WTC11 (cell line): ENCODE measurements at regions not wholly inside any gene's neighbourhood (a gene's known extent, or its start where the extent isn't known, plus 50 kb on each side); places are given as distances from the start of the nearest gene placed in this dataset.
"Not testable (repeated sequence)": the region's sequence is repeated elsewhere in the genome, so short reads cannot be mapped to it uniquely, and the experiment has no call there.

Experiments used
- ATAC-seq: fragments of 200-7000 bp; cut with Tn5 transposase; 2 replicates; pipeline ENCODE4 v1.10.0; 2021; ENCODE audit warnings: mild to moderate bottlenecking, moderate library complexity
- CTCF ChIA-PET: fragments of 300-600 bp; sonication (Branson Sonifier 250); formaldehyde crosslinking; loops from one replicate; lab custom pipeline; 2021; ENCODE audit warnings: antibody characterized with exemption; lab: Charles Lee
- POLR2A ChIA-PET: fragments of 350-600 bp; sonication (Branson Sonifier 250); formaldehyde crosslinking; loops from one replicate; lab custom pipeline; 2021; ENCODE audit warnings: antibody characterized with exemption; lab: Charles Lee
- DNase-seq: peaks from one replicate; pipeline ENCODE4 v3.0.0; 2021; ENCODE audit warnings: low spot score
- H3K27ac Mint-ChIP-seq: 2 replicates; pipeline ENCODE4 v1.8.0; 2021; ENCODE audit warnings: mixed read lengths
- H3K27me3 Mint-ChIP-seq: 2 replicates; pipeline ENCODE4 v1.8.0; 2021; ENCODE audit warnings: low read depth, mild to moderate bottlenecking, moderate library complexity, mixed read lengths
- H3K36me3 Mint-ChIP-seq: 2 replicates; pipeline ENCODE4 v1.8.0; 2021; ENCODE audit warnings: mixed read lengths
- H3K4me1 Mint-ChIP-seq: 2 replicates; pipeline ENCODE4 v1.8.0; 2022; ENCODE audit warnings: mixed read lengths
- H3K4me3 Mint-ChIP-seq: 2 replicates; pipeline ENCODE4 v1.8.0; 2021; ENCODE audit warnings: mild to moderate bottlenecking, moderate library complexity, mixed read lengths
- H3K9me3 Mint-ChIP-seq: 2 replicates; pipeline ENCODE4 v1.8.0; 2021; ENCODE audit warnings: mixed read lengths
- CREM ChIP-seq: sonication (generic); formaldehyde crosslinking; IDR thresholded peaks from 2 replicates; pipeline ENCODE4 v1.8.1; 2022; ENCODE audit warnings: mild to moderate bottlenecking, missing genetic modification reagents, moderate library complexity
- ELF4 ChIP-seq: sonication (generic); formaldehyde crosslinking; IDR thresholded peaks from 2 replicates; pipeline ENCODE4 v1.8.1; 2022; ENCODE audit warnings: low read depth, mild to moderate bottlenecking, moderate library complexity, missing genetic modification reagents
- FOXJ3 ChIP-seq: sonication (generic); formaldehyde crosslinking; IDR thresholded peaks from 2 replicates; pipeline ENCODE4 v1.9.0; 2021; ENCODE audit warnings: missing genetic modification reagents, mild to moderate bottlenecking, borderline replicate concordance
- FOXP1 ChIP-seq: sonication (generic); formaldehyde crosslinking; IDR thresholded peaks from 2 replicates; pipeline ENCODE4 v1.8.0; 2022; ENCODE audit warnings: missing genetic modification reagents, mild to moderate bottlenecking, moderate library complexity, borderline replicate concordance
- GABPB1 ChIP-seq: sonication (generic); formaldehyde crosslinking; IDR thresholded peaks from 2 replicates; pipeline ENCODE4 v1.8.1; 2023; ENCODE audit warnings: mild to moderate bottlenecking, missing genetic modification reagents
- IRF2 ChIP-seq: sonication (generic); formaldehyde crosslinking; IDR thresholded peaks from 2 replicates; pipeline ENCODE4 v1.8.0; 2022; ENCODE audit warnings: low read depth, missing genetic modification reagents, borderline replicate concordance
- JUN ChIP-seq: sonication (generic); formaldehyde crosslinking; IDR thresholded peaks from 2 replicates; pipeline ENCODE4 v1.8.0; 2023; ENCODE audit warnings: mild to moderate bottlenecking, missing genetic modification reagents
- NFATC4 ChIP-seq: fragments of 250-450 bp; sonication (Bioruptor Pico); IDR thresholded peaks from 2 replicates; pipeline ENCODE4 v1.9.0; 2021; ENCODE audit warnings: mild to moderate bottlenecking
- NR1H2 ChIP-seq: sonication (generic); formaldehyde crosslinking; IDR thresholded peaks from 2 replicates; pipeline ENCODE4 v1.9.0; 2021; ENCODE audit warnings: mild to moderate bottlenecking, moderate library complexity, missing genetic modification reagents
- NR2C2 ChIP-seq: sonication (generic); formaldehyde crosslinking; IDR thresholded peaks from 2 replicates; pipeline ENCODE4 v1.8.0; 2022; ENCODE audit warnings: mild to moderate bottlenecking, missing genetic modification reagents
- NR3C1 ChIP-seq: sonication (generic); formaldehyde crosslinking; conservative IDR thresholded peaks from 2 replicates; pipeline ENCODE4 v1.8.1; 2023; ENCODE audit warnings: low read depth, mild to moderate bottlenecking, missing genetic modification reagents
- PRRX2 ChIP-seq: fragments of 250-450 bp; sonication (Bioruptor Pico); IDR thresholded peaks from 2 replicates; pipeline ENCODE4 v1.8.0; 2021; ENCODE audit warnings: mild to moderate bottlenecking
- RELA ChIP-seq: sonication (generic); formaldehyde crosslinking; IDR thresholded peaks from 2 replicates; pipeline ENCODE4 v1.8.1; 2022; ENCODE audit warnings: missing genetic modification reagents, mild to moderate bottlenecking, borderline replicate concordance
- RORB ChIP-seq: fragments of 250-450 bp; sonication (Bioruptor Pico); IDR thresholded peaks from 2 replicates; pipeline ENCODE4 v1.9.0; 2021; ENCODE audit warnings: mild to moderate bottlenecking
- SP1 ChIP-seq: sonication (generic); formaldehyde crosslinking; conservative IDR thresholded peaks from 2 replicates; pipeline ENCODE4 v1.8.1; 2022; ENCODE audit warnings: missing genetic modification reagents
- ZNF138 ChIP-seq: sonication (generic); formaldehyde crosslinking; conservative IDR thresholded peaks from 2 replicates; pipeline ENCODE4 v1.8.1; 2022; ENCODE audit warnings: mild to moderate bottlenecking, moderate library complexity, missing genetic modification reagents
- ZNF232 ChIP-seq: sonication (generic); formaldehyde crosslinking; IDR thresholded peaks from 2 replicates; pipeline ENCODE4 v1.8.0; 2022; ENCODE audit warnings: mild to moderate bottlenecking, missing genetic modification reagents
- ZNF396 ChIP-seq: fragments of 250-450 bp; sonication (Bioruptor Pico); IDR thresholded peaks from 2 replicates; pipeline ENCODE4 v1.8.0; 2021; ENCODE audit warnings: mild to moderate bottlenecking, moderate library complexity, borderline replicate concordance
- ZNF423 ChIP-seq: fragments of 250-450 bp; sonication (Bioruptor Pico); IDR thresholded peaks from 2 replicates; pipeline ENCODE4 v2.1.2; 2022; ENCODE audit warnings: mild to moderate bottlenecking, moderate library complexity
- ZNF671 ChIP-seq: fragments of 250-450 bp; sonication (Bioruptor Pico); IDR thresholded peaks from 2 replicates; pipeline ENCODE4 v1.8.0; 2021; ENCODE audit warnings: mild to moderate bottlenecking
- TF ChIP-seq, protein P1 (sequence below): sonication (generic); formaldehyde crosslinking; IDR thresholded peaks from 2 replicates; pipeline ENCODE4 v1.8.1; 2022; ENCODE audit warnings: low read depth, missing genetic modification reagents, borderline replicate concordance
- TF ChIP-seq, protein P2 (sequence below): sonication (generic); formaldehyde crosslinking; IDR thresholded peaks from 2 replicates; pipeline ENCODE4 v1.8.1; 2023; ENCODE audit warnings: mild to moderate bottlenecking, missing genetic modification reagents, moderate library complexity
- TF ChIP-seq, protein P3 (sequence below): fragments of 250-450 bp; sonication (Bioruptor Pico); IDR thresholded peaks from 2 replicates; pipeline ENCODE4 v1.9.0; 2021; ENCODE audit warnings: mild to moderate bottlenecking, borderline replicate concordance
- TF ChIP-seq, protein P4 (sequence below): fragments of 250-450 bp; sonication (Bioruptor Pico); IDR thresholded peaks from 2 replicates; pipeline ENCODE4 v2.1.2; 2022; ENCODE audit warnings: mild to moderate bottlenecking, moderate library complexity
- TF ChIP-seq, protein P5 (sequence below): sonication (generic); formaldehyde crosslinking; IDR thresholded peaks from 2 replicates; pipeline ENCODE4 v1.8.0; 2023; ENCODE audit warnings: missing genetic modification reagents, mild to moderate bottlenecking, borderline replicate concordance

DNA sequence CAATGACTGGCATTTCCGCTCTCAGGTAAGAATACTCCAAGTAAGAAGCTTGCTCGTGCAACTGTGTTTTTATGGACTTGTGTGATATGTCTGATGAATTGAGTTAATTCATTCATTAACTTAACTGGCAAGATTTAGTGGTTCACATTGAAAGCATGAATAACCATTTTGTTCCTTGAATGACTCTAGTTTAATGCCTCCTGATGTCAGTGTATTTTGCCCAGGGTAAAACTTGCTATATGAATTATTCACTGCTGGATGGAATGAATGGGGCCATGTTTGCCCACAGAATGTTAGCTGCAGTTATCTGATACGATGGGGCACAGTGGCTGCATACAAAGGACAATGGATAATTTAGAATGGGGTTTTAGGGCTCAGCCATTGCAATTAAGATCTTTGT, 124.1 kb downstream of the ZNF365 start (continued):
- TF ChIP-seq, protein P1, sequence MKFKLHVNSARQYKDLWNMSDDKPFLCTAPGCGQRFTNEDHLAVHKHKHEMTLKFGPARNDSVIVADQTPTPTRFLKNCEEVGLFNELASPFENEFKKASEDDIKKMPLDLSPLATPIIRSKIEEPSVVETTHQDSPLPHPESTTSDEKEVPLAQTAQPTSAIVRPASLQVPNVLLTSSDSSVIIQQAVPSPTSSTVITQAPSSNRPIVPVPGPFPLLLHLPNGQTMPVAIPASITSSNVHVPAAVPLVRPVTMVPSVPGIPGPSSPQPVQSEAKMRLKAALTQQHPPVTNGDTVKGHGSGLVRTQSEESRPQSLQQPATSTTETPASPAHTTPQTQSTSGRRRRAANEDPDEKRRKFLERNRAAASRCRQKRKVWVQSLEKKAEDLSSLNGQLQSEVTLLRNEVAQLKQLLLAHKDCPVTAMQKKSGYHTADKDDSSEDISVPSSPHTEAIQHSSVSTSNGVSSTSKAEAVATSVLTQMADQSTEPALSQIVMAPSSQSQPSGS (CRISPR knock-in tag) = no peak
- no peak for TF ChIP-seq SP1 (CRISPR knock-in tag)
- no peak for TF ChIP-seq ZNF671 (CRISPR knock-in tag)
- TF ChIP-seq PRRX2 (CRISPR knock-in tag) = no peak
- TF ChIP-seq FOXP1 = no peak

DNA sequence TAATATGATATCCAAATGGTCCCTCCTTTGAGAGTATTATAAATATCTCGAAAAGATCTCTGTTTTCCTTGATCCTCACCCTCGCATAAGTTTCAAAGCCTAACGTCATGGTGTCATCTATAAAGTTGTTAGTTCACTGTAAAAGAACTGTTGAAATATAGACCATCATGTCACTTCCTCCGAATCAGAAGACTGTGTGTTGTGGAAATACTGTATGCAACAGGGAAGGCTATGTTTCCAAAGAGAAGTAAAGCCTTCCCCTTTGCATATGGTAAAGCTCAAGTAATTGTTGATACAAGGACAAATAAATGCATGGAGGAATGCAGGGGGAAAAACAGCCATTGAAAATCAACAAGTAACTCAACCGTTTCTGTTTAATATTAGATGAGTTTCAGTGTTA, 125.9 kb downstream of the ZNF365 start:
- ATAC-seq, DNase-seq, H3K9me3 Mint-ChIP-seq, POLR2A ChIA-PET, H3K36me3 Mint-ChIP-seq, H3K27me3 Mint-ChIP-seq, H3K4me3 Mint-ChIP-seq, CTCF ChIA-PET, H3K27ac Mint-ChIP-seq: not testable (repeated sequence)
- peaks cover 38% of the 10 kb centered on the region for H3K4me1 Mint-ChIP-seq

DNA sequence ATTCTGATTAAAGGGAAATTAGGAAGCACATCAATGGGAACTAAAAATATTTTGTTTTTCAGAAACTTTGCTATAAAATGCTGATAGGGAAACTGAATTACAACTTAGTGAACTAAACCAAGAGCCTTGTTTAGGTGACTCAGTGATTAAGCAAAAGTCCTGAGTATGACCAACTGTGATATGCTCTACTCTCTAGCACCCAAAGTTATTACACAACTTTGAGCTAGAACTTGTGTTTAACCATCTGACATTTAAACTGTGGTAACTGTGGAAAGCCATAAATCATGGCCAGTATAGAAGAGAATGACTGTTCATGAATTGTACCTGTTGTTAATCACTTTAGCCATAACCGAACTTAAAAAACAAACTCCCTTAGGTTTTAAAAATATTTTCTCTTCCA, 127.4 kb downstream of the ZNF365 start:
- CTCF ChIA-PET = no interaction called here
- DNase-seq (no peak), ATAC-seq (no peak)
- H3K4me1 Mint-ChIP-seq = peaks cover 52% of the 10 kb centered on the region
- peaks cover 4% of the 10 kb centered on the region for H3K9me3 Mint-ChIP-seq
- no peak overlapping the region for H3K4me3 Mint-ChIP-seq
- H3K27ac Mint-ChIP-seq = no peak overlapping the region
- TF ChIP-seq NR1H2 (CRISPR knock-in tag) (no peak), IRF2 (CRISPR knock-in tag) (no peak), ZNF138 (CRISPR knock-in tag) (no peak), NR3C1 (no peak), JUN (CRISPR knock-in tag) (no peak), RELA (no peak), NFATC4 (CRISPR knock-in tag) (no peak), RORB (CRISPR knock-in tag) (no peak), GABPB1 (CRISPR knock-in tag) (no peak), NR2C2 (CRISPR knock-in tag) (no peak), FOXJ3 (CRISPR knock-in tag) (no peak), ELF4 (CRISPR knock-in tag) (no peak), ZNF396 (CRISPR knock-in tag) (no peak), CREM (CRISPR knock-in tag) (no peak), ZNF423 (CRISPR knock-in tag) (no peak), ZNF232 (CRISPR knock-in tag) (no peak)
- TF ChIP-seq, protein P2, sequence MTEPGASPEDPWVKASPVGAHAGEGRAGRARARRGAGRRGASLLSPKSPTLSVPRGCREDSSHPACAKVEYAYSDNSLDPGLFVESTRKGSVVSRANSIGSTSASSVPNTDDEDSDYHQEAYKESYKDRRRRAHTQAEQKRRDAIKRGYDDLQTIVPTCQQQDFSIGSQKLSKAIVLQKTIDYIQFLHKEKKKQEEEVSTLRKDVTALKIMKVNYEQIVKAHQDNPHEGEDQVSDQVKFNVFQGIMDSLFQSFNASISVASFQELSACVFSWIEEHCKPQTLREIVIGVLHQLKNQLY = no peak
- TF ChIP-seq, protein P3, sequence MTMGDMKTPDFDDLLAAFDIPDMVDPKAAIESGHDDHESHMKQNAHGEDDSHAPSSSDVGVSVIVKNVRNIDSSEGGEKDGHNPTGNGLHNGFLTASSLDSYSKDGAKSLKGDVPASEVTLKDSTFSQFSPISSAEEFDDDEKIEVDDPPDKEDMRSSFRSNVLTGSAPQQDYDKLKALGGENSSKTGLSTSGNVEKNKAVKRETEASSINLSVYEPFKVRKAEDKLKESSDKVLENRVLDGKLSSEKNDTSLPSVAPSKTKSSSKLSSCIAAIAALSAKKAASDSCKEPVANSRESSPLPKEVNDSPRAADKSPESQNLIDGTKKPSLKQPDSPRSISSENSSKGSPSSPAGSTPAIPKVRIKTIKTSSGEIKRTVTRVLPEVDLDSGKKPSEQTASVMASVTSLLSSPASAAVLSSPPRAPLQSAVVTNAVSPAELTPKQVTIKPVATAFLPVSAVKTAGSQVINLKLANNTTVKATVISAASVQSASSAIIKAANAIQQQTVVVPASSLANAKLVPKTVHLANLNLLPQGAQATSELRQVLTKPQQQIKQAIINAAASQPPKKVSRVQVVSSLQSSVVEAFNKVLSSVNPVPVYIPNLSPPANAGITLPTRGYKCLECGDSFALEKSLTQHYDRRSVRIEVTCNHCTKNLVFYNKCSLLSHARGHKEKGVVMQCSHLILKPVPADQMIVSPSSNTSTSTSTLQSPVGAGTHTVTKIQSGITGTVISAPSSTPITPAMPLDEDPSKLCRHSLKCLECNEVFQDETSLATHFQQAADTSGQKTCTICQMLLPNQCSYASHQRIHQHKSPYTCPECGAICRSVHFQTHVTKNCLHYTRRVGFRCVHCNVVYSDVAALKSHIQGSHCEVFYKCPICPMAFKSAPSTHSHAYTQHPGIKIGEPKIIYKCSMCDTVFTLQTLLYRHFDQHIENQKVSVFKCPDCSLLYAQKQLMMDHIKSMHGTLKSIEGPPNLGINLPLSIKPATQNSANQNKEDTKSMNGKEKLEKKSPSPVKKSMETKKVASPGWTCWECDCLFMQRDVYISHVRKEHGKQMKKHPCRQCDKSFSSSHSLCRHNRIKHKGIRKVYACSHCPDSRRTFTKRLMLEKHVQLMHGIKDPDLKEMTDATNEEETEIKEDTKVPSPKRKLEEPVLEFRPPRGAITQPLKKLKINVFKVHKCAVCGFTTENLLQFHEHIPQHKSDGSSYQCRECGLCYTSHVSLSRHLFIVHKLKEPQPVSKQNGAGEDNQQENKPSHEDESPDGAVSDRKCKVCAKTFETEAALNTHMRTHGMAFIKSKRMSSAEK = no peak
- TF ChIP-seq, protein P4, sequence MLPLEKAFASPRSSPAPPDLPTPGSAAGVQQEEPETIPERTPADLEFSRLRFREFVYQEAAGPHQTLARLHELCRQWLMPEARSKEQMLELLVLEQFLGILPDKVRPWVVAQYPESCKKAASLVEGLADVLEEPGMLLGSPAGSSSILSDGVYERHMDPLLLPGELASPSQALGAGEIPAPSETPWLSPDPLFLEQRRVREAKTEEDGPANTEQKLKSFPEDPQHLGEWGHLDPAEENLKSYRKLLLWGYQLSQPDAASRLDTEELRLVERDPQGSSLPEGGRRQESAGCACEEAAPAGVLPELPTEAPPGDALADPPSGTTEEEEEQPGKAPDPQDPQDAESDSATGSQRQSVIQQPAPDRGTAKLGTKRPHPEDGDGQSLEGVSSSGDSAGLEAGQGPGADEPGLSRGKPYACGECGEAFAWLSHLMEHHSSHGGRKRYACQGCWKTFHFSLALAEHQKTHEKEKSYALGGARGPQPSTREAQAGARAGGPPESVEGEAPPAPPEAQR (CRISPR knock-in tag) = no peak
- TF ChIP-seq, protein P5, sequence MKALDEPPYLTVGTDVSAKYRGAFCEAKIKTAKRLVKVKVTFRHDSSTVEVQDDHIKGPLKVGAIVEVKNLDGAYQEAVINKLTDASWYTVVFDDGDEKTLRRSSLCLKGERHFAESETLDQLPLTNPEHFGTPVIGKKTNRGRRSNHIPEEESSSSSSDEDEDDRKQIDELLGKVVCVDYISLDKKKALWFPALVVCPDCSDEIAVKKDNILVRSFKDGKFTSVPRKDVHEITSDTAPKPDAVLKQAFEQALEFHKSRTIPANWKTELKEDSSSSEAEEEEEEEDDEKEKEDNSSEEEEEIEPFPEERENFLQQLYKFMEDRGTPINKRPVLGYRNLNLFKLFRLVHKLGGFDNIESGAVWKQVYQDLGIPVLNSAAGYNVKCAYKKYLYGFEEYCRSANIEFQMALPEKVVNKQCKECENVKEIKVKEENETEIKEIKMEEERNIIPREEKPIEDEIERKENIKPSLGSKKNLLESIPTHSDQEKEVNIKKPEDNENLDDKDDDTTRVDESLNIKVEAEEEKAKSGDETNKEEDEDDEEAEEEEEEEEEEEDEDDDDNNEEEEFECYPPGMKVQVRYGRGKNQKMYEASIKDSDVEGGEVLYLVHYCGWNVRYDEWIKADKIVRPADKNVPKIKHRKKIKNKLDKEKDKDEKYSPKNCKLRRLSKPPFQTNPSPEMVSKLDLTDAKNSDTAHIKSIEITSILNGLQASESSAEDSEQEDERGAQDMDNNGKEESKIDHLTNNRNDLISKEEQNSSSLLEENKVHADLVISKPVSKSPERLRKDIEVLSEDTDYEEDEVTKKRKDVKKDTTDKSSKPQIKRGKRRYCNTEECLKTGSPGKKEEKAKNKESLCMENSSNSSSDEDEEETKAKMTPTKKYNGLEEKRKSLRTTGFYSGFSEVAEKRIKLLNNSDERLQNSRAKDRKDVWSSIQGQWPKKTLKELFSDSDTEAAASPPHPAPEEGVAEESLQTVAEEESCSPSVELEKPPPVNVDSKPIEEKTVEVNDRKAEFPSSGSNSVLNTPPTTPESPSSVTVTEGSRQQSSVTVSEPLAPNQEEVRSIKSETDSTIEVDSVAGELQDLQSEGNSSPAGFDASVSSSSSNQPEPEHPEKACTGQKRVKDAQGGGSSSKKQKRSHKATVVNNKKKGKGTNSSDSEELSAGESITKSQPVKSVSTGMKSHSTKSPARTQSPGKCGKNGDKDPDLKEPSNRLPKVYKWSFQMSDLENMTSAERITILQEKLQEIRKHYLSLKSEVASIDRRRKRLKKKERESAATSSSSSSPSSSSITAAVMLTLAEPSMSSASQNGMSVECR = no peak
- POLR2A ChIA-PET = no interaction called here
- H3K27me3 Mint-ChIP-seq = peaks cover 5% of the 10 kb centered on the region
- no peaks in the 10 kb centered on the region for H3K36me3 Mint-ChIP-seq
